ENCODE measurements at regions not wholly inside any gene's neighbourhood (a gene's known extent, or its start where the extent isn't known, plus 50 kb on each side); places are given as distances from the start of the nearest gene placed in this dataset.
"Not testable (repeated sequence)": the region's sequence is repeated elsewhere in the genome, so short reads cannot be mapped to it uniquely, and the experiment has no call there.

DNA sequence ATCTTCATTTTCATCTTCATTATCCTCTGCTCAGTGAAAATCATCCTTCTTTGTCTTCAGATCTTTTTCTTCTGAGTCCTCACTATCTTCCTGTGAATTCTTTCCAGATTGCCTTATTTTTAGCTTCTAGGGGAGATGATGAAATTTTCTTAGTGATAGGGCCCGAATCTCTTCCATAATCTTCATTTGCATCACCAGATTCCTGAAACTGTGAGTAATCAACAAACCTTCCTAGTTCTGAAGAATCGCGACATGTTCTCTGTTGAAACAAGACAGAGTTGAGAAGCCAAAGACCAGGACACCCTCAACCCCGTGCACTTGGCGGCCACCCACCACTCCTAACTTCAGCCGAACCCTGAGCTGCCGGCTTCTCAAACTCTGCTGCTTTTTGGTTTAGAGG, 92.8 kb upstream of the CDC42BPA start:
- 71 to 72% methylated on average over 7 of the region's 7 CpGs for WGBS, 2 donors
- H3K27me3 ChIP-seq, result no peaks in the 10 kb centered on the region
- no peaks in the 10 kb centered on the region for H3K4me1 ChIP-seq
- no peak overlapping the region for H3K27ac ChIP-seq
- no peaks in the 10 kb centered on the region for H3K9me3 ChIP-seq
- intact Hi-C loops (cut with DNase I), result no loop called here
- H3K36me3 ChIP-seq, result no peaks in the 10 kb centered on the region
- FAIRE-seq (no peak), DNase-seq (no peak), ATAC-seq (no peak)
- TF ChIP-seq, protein P1, sequence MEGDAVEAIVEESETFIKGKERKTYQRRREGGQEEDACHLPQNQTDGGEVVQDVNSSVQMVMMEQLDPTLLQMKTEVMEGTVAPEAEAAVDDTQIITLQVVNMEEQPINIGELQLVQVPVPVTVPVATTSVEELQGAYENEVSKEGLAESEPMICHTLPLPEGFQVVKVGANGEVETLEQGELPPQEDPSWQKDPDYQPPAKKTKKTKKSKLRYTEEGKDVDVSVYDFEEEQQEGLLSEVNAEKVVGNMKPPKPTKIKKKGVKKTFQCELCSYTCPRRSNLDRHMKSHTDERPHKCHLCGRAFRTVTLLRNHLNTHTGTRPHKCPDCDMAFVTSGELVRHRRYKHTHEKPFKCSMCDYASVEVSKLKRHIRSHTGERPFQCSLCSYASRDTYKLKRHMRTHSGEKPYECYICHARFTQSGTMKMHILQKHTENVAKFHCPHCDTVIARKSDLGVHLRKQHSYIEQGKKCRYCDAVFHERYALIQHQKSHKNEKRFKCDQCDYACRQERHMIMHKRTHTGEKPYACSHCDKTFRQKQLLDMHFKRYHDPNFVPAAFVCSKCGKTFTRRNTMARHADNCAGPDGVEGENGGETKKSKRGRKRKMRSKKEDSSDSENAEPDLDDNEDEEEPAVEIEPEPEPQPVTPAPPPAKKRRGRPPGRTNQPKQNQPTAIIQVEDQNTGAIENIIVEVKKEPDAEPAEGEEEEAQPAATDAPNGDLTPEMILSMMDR (IDR thresholded peaks at IDR 0.05), result no peak
- H3K4me3 ChIP-seq, result no peak overlapping the region

DNA sequence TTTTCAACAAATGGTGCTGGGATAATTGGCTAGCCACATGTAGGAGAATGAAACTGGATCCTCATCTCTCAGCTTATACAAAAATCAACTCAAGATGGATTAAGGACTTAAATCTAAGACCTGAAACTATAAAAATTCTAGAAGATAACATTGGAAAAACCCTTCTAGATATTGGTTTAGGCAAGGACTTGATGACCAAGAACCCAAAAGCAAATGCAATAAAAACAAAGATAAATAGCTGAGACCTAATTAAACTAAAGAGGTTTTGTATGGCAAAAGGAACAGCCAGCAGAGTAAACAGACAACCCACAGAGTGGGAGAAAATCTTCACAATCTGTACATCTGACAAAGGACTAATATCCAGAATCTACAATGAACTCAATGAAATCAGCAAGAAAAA, 88.0 kb upstream of the CDC42BPA start:
- H3K27me3 ChIP-seq; H3K4me3 ChIP-seq; H3K9me3 ChIP-seq; H3K27ac ChIP-seq; H3K36me3 ChIP-seq; intact Hi-C loops (cut with DNase I); ATAC-seq; H3K4me1 ChIP-seq; DNase-seq; FAIRE-seq: not testable (repeated sequence)

DNA sequence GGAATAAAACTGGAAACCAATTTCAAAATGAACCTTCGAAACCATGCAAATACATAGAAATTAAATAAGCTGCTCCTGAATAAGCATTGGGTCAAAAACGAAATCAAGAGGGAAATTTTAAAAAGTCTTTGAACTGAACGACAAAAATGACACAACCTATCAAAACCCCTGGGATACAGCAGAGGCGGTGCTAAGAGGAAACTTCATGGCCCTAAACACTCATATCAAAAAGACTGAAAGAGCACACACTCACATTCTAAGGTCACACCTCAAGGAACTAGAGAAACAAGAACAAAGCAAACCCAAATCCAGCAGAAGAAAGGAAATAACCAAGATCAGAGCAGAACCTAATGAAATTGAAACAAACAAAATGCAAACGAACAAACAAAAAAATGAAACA, 85.2 kb upstream of the CDC42BPA start:
- Histone ChIP-seq H3K4me1 (no peaks in the 10 kb centered on the region), H3K36me3 (no peaks in the 10 kb centered on the region), H3K27me3 (no peaks in the 10 kb centered on the region), H3K9me3 (no peaks in the 10 kb centered on the region), H3K27ac (no peak overlapping the region), H3K4me3 (no peak overlapping the region)
- no peak for ATAC-seq
- 60 to 66% methylated on average over 5 of the region's 5 CpGs for WGBS, 2 donors
- DNase-seq, result no peak
- intact Hi-C loops (cut with DNase I), result no loop called here
- TF ChIP-seq, protein P1 (IDR thresholded peaks at IDR 0.05), result no peak
- no peak for FAIRE-seq

DNA sequence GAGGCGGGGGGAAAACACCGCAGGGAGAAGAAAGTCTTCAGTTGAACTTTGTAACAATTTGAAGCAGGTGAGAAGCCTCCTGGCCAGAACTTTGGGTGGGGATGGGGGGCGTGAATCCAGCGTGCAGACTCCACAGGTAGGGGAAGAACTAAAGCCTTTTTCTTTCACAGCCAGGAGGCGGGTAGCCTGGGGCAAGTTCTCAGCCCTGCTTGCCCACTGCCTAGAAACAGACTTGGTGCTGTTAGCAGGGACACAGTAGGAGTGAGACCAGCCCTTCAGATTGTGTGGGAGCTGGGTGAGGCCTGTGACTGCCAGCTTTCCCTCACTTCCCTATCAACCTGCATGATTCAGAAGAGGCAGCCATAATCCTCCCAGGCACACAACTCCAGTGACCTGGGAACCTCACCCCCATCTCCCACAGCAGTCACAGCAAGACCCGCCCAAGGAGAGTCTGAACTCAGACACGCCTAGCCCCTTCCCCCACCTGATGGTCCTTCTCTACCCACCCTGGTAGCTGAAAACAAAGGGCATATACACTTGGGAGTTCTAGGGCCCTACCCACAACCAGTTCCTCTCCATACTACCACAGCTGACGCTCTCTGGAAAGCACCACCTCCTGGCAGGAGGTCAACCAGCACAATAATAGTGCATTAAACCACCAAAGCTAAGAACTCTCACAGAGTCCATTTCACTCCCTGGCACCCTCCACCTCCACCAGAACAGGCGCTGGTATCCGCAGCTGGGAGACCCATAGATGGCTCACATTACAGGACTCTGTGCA, 83.5 kb upstream of the CDC42BPA start:
- ATAC-seq, result no peak
- no peak overlapping the region for H3K27ac ChIP-seq

DNA sequence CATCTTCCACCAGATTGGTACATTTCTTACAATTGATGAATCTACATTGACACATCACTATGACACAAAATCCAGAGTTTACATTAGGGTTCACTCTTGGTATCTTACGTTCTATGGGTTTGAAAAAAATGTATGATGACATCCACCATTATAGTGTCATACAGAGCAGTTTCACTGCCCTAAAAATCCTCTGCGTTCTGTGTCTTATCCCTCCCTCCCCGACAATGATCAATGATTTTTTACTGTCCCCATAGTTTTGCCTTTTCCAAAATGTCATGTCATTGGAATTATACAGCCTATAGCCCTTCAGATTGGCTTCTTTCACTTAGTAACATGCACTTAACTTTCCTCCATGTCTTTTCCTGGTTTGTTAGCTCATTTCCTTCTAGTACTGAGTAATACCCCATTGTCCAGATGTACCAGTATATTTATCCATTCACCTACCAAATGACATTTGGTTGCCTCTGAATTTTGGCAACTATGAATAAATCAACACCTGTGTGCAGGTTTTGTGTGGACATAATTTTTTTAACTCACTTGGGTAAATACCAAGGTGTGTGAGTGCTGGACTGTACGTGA, 80.9 kb upstream of the CDC42BPA start:
- H3K4me1 ChIP-seq, result no peaks in the 10 kb centered on the region
- H3K36me3 ChIP-seq, result no peaks in the 10 kb centered on the region
- H3K4me3 ChIP-seq, result no peak overlapping the region
- TF ChIP-seq, protein P1 (IDR thresholded peaks at IDR 0.05), result no peak
- whole genome bisulfite sequencing, 2 donors, result 80 to 82% methylated on average over 4 of the region's 4 CpGs
- no peaks in the 10 kb centered on the region for H3K27me3 ChIP-seq
- H3K9me3 ChIP-seq, result no peaks in the 10 kb centered on the region
- H3K27ac ChIP-seq, result no peak overlapping the region
- DNase-seq (no peak), FAIRE-seq (no peak), ATAC-seq (no peak)
- intact Hi-C loops (cut with DNase I), result no loop called here

More for the DNA sequence above, 83.5 kb upstream of the CDC42BPA start:
- 94 to 97% methylated on average over 10 of the region's 10 CpGs for WGBS, 2 donors
- no peaks in the 10 kb centered on the region for H3K4me1 ChIP-seq
- DNase-seq (no peak), FAIRE-seq (no peak)
- no peaks in the 10 kb centered on the region for H3K9me3 ChIP-seq
- no peaks in the 10 kb centered on the region for H3K36me3 ChIP-seq
- no peaks in the 10 kb centered on the region for H3K27me3 ChIP-seq
- intact Hi-C loops (cut with DNase I), result no loop called here
- TF ChIP-seq, protein P1 (IDR thresholded peaks at IDR 0.05), result no peak
- H3K4me3 ChIP-seq, result no peak overlapping the region
